ENCODE measurements at regions not wholly inside any gene's neighbourhood (a gene's known extent, or its start where the extent isn't known, plus 50 kb on each side); places are given as distances from the start of the nearest gene placed in this dataset.

DNA sequence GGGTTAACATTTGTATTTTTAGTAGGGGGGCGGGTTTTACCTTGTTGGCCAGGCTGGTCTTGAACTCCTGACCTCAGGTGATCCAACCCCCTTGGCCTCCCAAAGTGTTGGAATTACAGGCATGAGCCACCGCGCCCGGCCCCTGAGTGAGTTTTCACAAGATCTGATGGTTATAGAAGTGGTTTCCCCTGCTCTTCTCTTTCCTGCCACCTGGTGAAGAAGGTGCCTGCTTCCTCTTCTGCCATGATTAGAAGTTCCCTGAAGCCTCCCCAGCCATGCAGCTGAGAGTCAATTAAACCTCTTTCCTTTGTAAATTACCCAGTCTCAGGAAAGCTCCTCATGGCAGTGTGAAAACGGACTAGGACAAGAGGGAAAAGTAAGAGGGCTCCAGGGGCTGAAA is 259.1 kb upstream of the PLET1 start:
- Histone ChIP-seq H3K36me3 (no peaks in the 10 kb centered on the region), H3K4me1 (peaks cover 0 to 4% of the 10 kb centered on the region in 2 donors), H3K4me3 (no peak overlapping the region), H3K27me3 (no peaks in the 10 kb centered on the region), H3K27ac (no peak overlapping the region), H3K9me3 (no peaks in the 10 kb centered on the region)
- TF ChIP-seq, protein P1, sequence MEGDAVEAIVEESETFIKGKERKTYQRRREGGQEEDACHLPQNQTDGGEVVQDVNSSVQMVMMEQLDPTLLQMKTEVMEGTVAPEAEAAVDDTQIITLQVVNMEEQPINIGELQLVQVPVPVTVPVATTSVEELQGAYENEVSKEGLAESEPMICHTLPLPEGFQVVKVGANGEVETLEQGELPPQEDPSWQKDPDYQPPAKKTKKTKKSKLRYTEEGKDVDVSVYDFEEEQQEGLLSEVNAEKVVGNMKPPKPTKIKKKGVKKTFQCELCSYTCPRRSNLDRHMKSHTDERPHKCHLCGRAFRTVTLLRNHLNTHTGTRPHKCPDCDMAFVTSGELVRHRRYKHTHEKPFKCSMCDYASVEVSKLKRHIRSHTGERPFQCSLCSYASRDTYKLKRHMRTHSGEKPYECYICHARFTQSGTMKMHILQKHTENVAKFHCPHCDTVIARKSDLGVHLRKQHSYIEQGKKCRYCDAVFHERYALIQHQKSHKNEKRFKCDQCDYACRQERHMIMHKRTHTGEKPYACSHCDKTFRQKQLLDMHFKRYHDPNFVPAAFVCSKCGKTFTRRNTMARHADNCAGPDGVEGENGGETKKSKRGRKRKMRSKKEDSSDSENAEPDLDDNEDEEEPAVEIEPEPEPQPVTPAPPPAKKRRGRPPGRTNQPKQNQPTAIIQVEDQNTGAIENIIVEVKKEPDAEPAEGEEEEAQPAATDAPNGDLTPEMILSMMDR (IDR thresholded peaks at IDR 0.05), result no peak
- intact Hi-C loops (cut with DNase I), result no loop called here
- DNase-seq (no peak), ATAC-seq (no peak)

DNA sequence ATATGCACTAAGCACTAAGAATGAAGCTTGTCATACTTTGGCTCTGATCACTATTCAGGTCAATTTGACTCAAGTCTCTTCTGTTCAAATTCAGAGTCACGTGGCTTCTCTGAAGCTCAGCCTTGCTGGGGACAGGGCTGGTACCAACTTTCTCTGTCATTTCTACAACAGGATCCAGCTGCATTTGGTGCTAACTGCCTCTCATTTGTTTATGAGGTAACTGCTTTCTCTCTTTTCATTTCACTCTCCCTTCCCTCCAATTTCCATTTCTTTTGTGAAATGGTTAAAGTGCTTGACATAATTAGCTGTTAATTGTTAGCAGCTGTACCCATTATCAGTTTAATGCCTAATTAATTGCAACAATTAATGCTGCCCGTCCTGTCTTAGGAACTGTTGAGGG is 259.7 kb upstream of the PLET1 start:
- DNase-seq, result no peak
- H3K4me3 ChIP-seq, result no peak overlapping the region
- no peaks in the 10 kb centered on the region for H3K27me3 ChIP-seq

DNA sequence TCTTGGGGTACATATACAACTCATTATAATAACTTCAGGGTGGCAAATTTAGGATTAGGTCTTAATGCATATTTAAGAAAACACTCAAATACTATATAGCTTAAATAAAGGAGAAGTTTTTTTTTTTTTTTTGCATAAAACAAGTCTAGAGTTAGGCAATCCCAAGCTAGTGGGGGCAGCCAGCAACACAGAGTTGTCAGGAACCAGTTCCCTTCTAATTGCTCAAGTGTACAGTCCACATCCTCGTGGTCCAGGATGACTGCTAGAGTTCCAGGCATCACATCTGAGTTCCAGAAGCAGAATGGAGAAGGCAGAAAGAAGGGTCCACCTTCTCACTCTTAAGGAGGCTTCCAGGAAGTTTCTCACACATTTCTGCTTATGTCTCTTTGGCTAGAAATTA is 261.9 kb upstream of the PLET1 start:
- H3K4me1 ChIP-seq, result peaks cover 0 to 10% of the 10 kb centered on the region in 2 donors
- no peaks in the 10 kb centered on the region for H3K36me3 ChIP-seq
- no peaks in the 10 kb centered on the region for H3K27me3 ChIP-seq
- intact Hi-C loops (cut with DNase I), result no loop called here
- DNase-seq, result no peak
- no peak for ATAC-seq
- H3K27ac ChIP-seq, result no peak overlapping the region
- H3K9me3 ChIP-seq, result no peaks in the 10 kb centered on the region
- TF ChIP-seq, protein P1 (IDR thresholded peaks at IDR 0.05), result no peak
- H3K4me3 ChIP-seq, result no peak overlapping the region

More for the DNA sequence above, 259.7 kb upstream of the PLET1 start:
- H3K9me3 ChIP-seq, result no peaks in the 10 kb centered on the region
- no peak overlapping the region for H3K27ac ChIP-seq
- intact Hi-C loops (cut with DNase I), result no loop called here
- TF ChIP-seq, protein P1 (IDR thresholded peaks at IDR 0.05), result no peak
- no peaks in the 10 kb centered on the region for H3K36me3 ChIP-seq
- H3K4me1 ChIP-seq, result peaks cover 0 to 10% of the 10 kb centered on the region in 2 donors
- no peak for ATAC-seq

DNA sequence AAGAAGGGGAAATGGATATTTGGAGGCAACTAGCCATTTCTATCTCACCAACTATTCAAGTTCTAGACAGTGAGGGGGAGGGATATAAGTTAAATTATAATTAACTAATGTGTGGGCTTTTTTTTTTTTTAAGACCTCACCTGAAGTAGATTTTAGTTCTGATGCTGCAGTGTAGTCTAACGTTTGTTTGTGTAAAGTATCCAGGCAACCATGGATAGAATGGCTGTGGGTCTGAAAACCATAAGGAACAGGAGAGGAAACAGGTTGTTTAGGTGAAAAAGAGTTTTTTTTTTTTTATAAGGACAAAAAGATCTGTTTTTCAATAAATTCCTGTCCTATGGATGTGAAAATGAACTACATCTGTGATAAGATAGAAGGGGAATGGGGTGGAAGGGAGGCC is 262.4 kb upstream of the PLET1 start:
- H3K27me3 ChIP-seq, result no peaks in the 10 kb centered on the region
- DNase-seq (no peak), ATAC-seq (no peak)
- no peaks in the 10 kb centered on the region for H3K36me3 ChIP-seq
- no peak overlapping the region for H3K4me3 ChIP-seq
- no peaks in the 10 kb centered on the region for H3K9me3 ChIP-seq
- intact Hi-C loops (cut with DNase I), result no loop called here
- peaks cover 0 to 10% of the 10 kb centered on the region in 2 donors for H3K4me1 ChIP-seq
- no peak overlapping the region for H3K27ac ChIP-seq
- TF ChIP-seq, protein P1 (IDR thresholded peaks at IDR 0.05), result no peak

DNA sequence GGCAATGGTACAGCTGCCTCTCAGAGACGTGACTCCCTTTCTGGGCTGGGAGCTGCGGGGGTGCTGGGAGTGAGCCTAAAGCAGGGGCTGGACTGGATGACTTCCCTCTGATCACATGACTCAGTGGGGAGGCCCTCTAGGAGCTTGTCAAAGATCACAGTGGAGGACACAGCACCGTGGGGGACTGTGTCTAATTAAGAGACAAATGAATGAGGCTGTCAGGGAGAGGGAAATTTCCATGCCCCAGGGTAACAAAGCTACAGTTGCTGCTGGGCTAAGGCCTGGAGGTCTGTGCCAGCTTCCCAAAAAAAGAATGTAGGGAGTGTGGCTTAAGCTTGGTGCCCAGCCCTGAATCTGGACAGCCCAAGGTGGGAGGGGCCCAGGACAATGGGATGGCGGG is 262.8 kb upstream of the PLET1 start:
- intact Hi-C loops (cut with DNase I), result no loop called here
- H3K27me3 ChIP-seq, result no peaks in the 10 kb centered on the region
- H3K4me3 ChIP-seq, result no peak overlapping the region
- TF ChIP-seq, protein P1 (IDR thresholded peaks at IDR 0.05), result no peak
- no peak overlapping the region for H3K27ac ChIP-seq
- ATAC-seq, result peak; percentile 20
- no peaks in the 10 kb centered on the region for H3K36me3 ChIP-seq
- H3K9me3 ChIP-seq, result no peaks in the 10 kb centered on the region
- H3K4me1 ChIP-seq, result peaks cover 0 to 10% of the 10 kb centered on the region in 2 donors
- no peak for DNase-seq
